ENCODE measurements at regions not wholly inside any gene's neighbourhood (a gene's known extent, or its start where the extent isn't known, plus 50 kb on each side); places are given as distances from the start of the nearest gene placed in this dataset.
"Not testable (repeated sequence)": the region's sequence is repeated elsewhere in the genome, so short reads cannot be mapped to it uniquely, and the experiment has no call there.

GRCh38 chr5:157971571-157972216 is 112.7 kb upstream of the CLINT1 start:
- Mint-ChIP-seq H3K9me3 (no peaks in the 10 kb centered on the region), H3K36me3 (ENCODE audit: low read depth) (no peaks in the 10 kb centered on the region), H3K4me1 (ENCODE audit: low read depth) (no peaks in the 10 kb centered on the region), H3K27me3 (peaks cover 15% of the 10 kb centered on the region), H3K27ac (no peak overlapping the region), H3K4me3 (no peak overlapping the region)
- H3K27ac ChIP-seq (ENCODE audit: low read depth in 1 of 2, low read length in 2 of 2), result no peak overlapping the region
- POLR2A ChIA-PET, result no interaction called here
- H3K4me3 ChIP-seq (ENCODE audit: low read length), result no peak overlapping the region
- H3K36me3 ChIP-seq (ENCODE audit: insufficient read depth, low read length), result no peaks in the 10 kb centered on the region
- H3K9me3 ChIP-seq (ENCODE audit: control insufficient read depth in 1 of 2, insufficient read depth in 1 of 2, low read length in 2 of 2), result no peaks in the 10 kb centered on the region
- TF ChIP-seq CTCF (IDR thresholded peaks at IDR 0.05), result no peak
- DNase-seq (no peak), ATAC-seq (ENCODE audit: poor library complexity) (no peak)
- CTCF ChIA-PET, result interaction anchor here (1.1 kb wide), 1 partner anchor 23 kb away, joined by 4 read pairs; no protein-coding TSS in a partner anchor
- no peaks in the 10 kb centered on the region for H3K27me3 ChIP-seq (ENCODE audit: control insufficient read depth in 1 of 2, insufficient read depth in 2 of 2, low read length in 2 of 2)
- intact Hi-C loops (cut with DNase I, micrococcal nuclease), result no loop called here
- H3K4me1 ChIP-seq (ENCODE audit: insufficient read depth, low read length), result no peaks in the 10 kb centered on the region

- CTCF ChIA-PET, POLR2A ChIA-PET, H3K27ac Mint-ChIP-seq: not testable (repeated sequence)
Observed at GRCh38 chr5:157968570-157968969, 109.6 kb upstream of the CLINT1 start.

GRCh38 chr5:157965989-157966388 is 107.0 kb upstream of the CLINT1 start:
- CTCF ChIA-PET, result interaction anchor here (0.6 kb wide), 1 partner anchor 13 kb away, joined by 6 read pairs; no protein-coding TSS in a partner anchor
- ATAC-seq (ENCODE audit: poor library complexity), result no peak

More at GRCh38 chr5:157968570-157968969, 109.6 kb upstream of the CLINT1 start:
- ATAC-seq (ENCODE audit: poor library complexity); H3K4me3 ChIP-seq (ENCODE audit: low read length); H3K9me3 ChIP-seq (ENCODE audit: control insufficient read depth in 1 of 2, insufficient read depth in 1 of 2, low read length in 2 of 2); H3K4me1 ChIP-seq (ENCODE audit: insufficient read depth, low read length); H3K4me3 Mint-ChIP-seq; H3K27me3 ChIP-seq (ENCODE audit: control insufficient read depth in 1 of 2, insufficient read depth in 2 of 2, low read length in 2 of 2); H3K36me3 ChIP-seq (ENCODE audit: insufficient read depth, low read length); H3K36me3 Mint-ChIP-seq (ENCODE audit: low read depth); H3K27ac ChIP-seq (ENCODE audit: low read depth in 1 of 2, low read length in 2 of 2); DNase-seq; H3K4me1 Mint-ChIP-seq (ENCODE audit: low read depth); H3K27me3 Mint-ChIP-seq; intact Hi-C loops (cut with DNase I, micrococcal nuclease); H3K9me3 Mint-ChIP-seq: not testable (repeated sequence)

More at GRCh38 chr5:157965989-157966388, 107.0 kb upstream of the CLINT1 start:
- Mint-ChIP-seq H3K4me3 (no peak overlapping the region), H3K27me3 (no peaks in the 10 kb centered on the region), H3K36me3 (ENCODE audit: low read depth) (no peaks in the 10 kb centered on the region), H3K27ac (no peak overlapping the region), H3K9me3 (no peaks in the 10 kb centered on the region), H3K4me1 (ENCODE audit: low read depth) (no peaks in the 10 kb centered on the region)
- no peak for TF ChIP-seq CTCF (IDR thresholded peaks at IDR 0.05)
- Histone ChIP-seq H3K27ac (ENCODE audit: low read depth in 1 of 2, low read length in 2 of 2) (no peak overlapping the region), H3K27me3 (ENCODE audit: control insufficient read depth in 1 of 2, insufficient read depth in 2 of 2, low read length in 2 of 2) (no peaks in the 10 kb centered on the region), H3K4me1 (ENCODE audit: insufficient read depth, low read length) (no peaks in the 10 kb centered on the region), H3K4me3 (ENCODE audit: low read length) (no peak overlapping the region), H3K36me3 (ENCODE audit: insufficient read depth, low read length) (no peaks in the 10 kb centered on the region), H3K9me3 (ENCODE audit: control insufficient read depth in 1 of 2, insufficient read depth in 1 of 2, low read length in 2 of 2) (no peaks in the 10 kb centered on the region)
- POLR2A ChIA-PET, result no interaction called here
- DNase-seq, result no peak
- intact Hi-C loops (cut with DNase I, micrococcal nuclease), result no loop called here

Measured in CD4-positive, alpha-beta T cell (primary cell).